OCI-LY1 (cell line): ENCODE measurements at regions not wholly inside any gene's neighbourhood (a gene's known extent, or its start where the extent isn't known, plus 50 kb on each side); places are given as distances from the start of the nearest gene placed in this dataset.

ENCODE experiments used
- H2AFZ ChIP-seq: fragments of 200-600 bp; sonication (generic), shearing (Covaris generic); 2 replicates; pipeline ENCODE4 v1.6.0; 2014; ENCODE audit warnings: antibody characterized with exemption, mild to moderate bottlenecking, low read length
- H3F3A ChIP-seq: fragments of 200-600 bp; sonication (generic), shearing (Covaris generic); 2 replicates; pipeline ENCODE4 v1.6.0; 2014; ENCODE audit warnings: mild to moderate bottlenecking, antibody characterized with exemption, low read length, moderate library complexity; ENCODE audit not compliant: insufficient read depth
- H3K27ac ChIP-seq: fragments of 200-600 bp; sonication (generic); 2 replicates; pipeline ENCODE4 v1.5.1; 2014; ENCODE audit warnings: low read length, mixed run types, mild to moderate bottlenecking, low read depth; ENCODE audit not compliant: poor library complexity, severe bottlenecking
- H3K27me3 ChIP-seq: fragments of 200-600 bp; sonication (generic); 2 replicates; pipeline ENCODE4 v1.6.0; 2014; ENCODE audit warnings: antibody characterized with exemption, mild to moderate bottlenecking, low read length, moderate library complexity; ENCODE audit not compliant: insufficient read depth
- H3K36me3 ChIP-seq: fragments of 200-600 bp; sonication (generic); 2 replicates; pipeline ENCODE4 v1.6.1; 2014; ENCODE audit warnings: mild to moderate bottlenecking, antibody characterized with exemption, low read length, moderate library complexity, mixed read lengths; ENCODE audit not compliant: insufficient read depth
- H3K4me1 ChIP-seq: fragments of 200-600 bp; sonication (generic); 2 replicates; pipeline ENCODE4 v1.5.1; 2014; ENCODE audit warnings: mild to moderate bottlenecking, low read length, moderate library complexity; ENCODE audit not compliant: insufficient read depth, severe bottlenecking
- H3K4me2 ChIP-seq: fragments of 200-600 bp; sonication (generic), shearing (Covaris generic); 2 replicates; pipeline ENCODE4 v1.6.1; 2014; ENCODE audit warnings: low read length
- H3K4me3 ChIP-seq: fragments of 200-600 bp; sonication (generic); 2 replicates; pipeline ENCODE4 v1.5.1; 2014; ENCODE audit warnings: low read length, low read depth, mild to moderate bottlenecking, mixed read lengths; ENCODE audit not compliant: poor library complexity, severe bottlenecking
- H3K79me2 ChIP-seq: fragments of 200-600 bp; shearing (Covaris generic); 2 replicates; pipeline ENCODE4 v1.6.1; 2016; ENCODE audit warnings: mixed run types, low read length, mixed read lengths; ENCODE audit not compliant: insufficient read depth
- H3K9ac ChIP-seq: fragments of 200-600 bp; sonication (generic), shearing (Covaris generic); 2 replicates; pipeline ENCODE4 v1.6.1; 2014; ENCODE audit warnings: mild to moderate bottlenecking, low read length, mixed read lengths
- H3K9me2 ChIP-seq: fragments of 200-600 bp; sonication (generic), shearing (Covaris generic); 2 replicates; pipeline ENCODE4 v1.6.1; 2014; ENCODE audit warnings: low read depth, mild to moderate bottlenecking, low read length, mixed read lengths
- H3K9me3 ChIP-seq: fragments of 200-600 bp; shearing (Covaris generic); 2 replicates; pipeline ENCODE4 v1.6.1; 2014; ENCODE audit warnings: low read length, mixed read lengths
- H4K20me1 ChIP-seq: fragments of 200-600 bp; sonication (generic), shearing (Covaris generic); 2 replicates; pipeline ENCODE4 v1.6.0; 2016; ENCODE audit warnings: mild to moderate bottlenecking, low read length; ENCODE audit not compliant: insufficient read depth
- CTCF ChIP-seq: fragments of 200-600 bp; sonication (generic), shearing (Covaris generic); IDR thresholded peaks from 2 replicates; pipeline ENCODE4 v1.5.1; 2017; ENCODE audit warnings: mild to moderate bottlenecking, antibody characterized with exemption, low read length, moderate library complexity, mixed read lengths
- EZH2 ChIP-seq: fragments of 200-600 bp; sonication (generic), shearing (Covaris generic); IDR thresholded peaks from 2 replicates; pipeline ENCODE4 v1.8.0; 2017; ENCODE audit warnings: borderline replicate concordance, mixed run types, mild to moderate bottlenecking, antibody characterized with exemption, low read length, moderate library complexity, mixed read lengths

GRCh38 chr20:22339091-22339881 is 245.1 kb downstream of the FOXA2 start:
- Histone ChIP-seq H3K4me3 (no peak overlapping the region), H3K4me2 (no peak overlapping the region), H4K20me1 (no peaks in the 10 kb centered on the region), H3K9me3 (no peaks in the 10 kb centered on the region), H3K27me3 (no peaks in the 10 kb centered on the region), H3K4me1 (no peaks in the 10 kb centered on the region), H3K79me2 (no peaks in the 10 kb centered on the region), H3F3A (no peaks in the 10 kb centered on the region), H3K27ac (no peak overlapping the region), H2AFZ (no peak overlapping the region), H3K36me3 (no peaks in the 10 kb centered on the region), H3K9ac (no peak overlapping the region), H3K9me2 (no peaks in the 10 kb centered on the region)
- TF ChIP-seq CTCF (peak; percentile 84), EZH2 (no peak)

GRCh38 chr20:22338140-22338708 is 246.1 kb downstream of the FOXA2 start:
- Histone ChIP-seq H3K4me2 (no peak overlapping the region), H4K20me1 (no peaks in the 10 kb centered on the region), H3K36me3 (no peaks in the 10 kb centered on the region), H3K4me3 (no peak overlapping the region), H3K9me3 (no peaks in the 10 kb centered on the region), H3K4me1 (no peaks in the 10 kb centered on the region), H3F3A (no peaks in the 10 kb centered on the region), H3K9ac (no peak overlapping the region), H3K27me3 (no peaks in the 10 kb centered on the region), H3K27ac (no peak overlapping the region), H3K9me2 (no peaks in the 10 kb centered on the region), H3K79me2 (no peaks in the 10 kb centered on the region), H2AFZ (no peak overlapping the region)
- TF ChIP-seq EZH2: no peak
- no peak for TF ChIP-seq CTCF

GRCh38 chr20:22335210-22335609 is 249.2 kb downstream of the FOXA2 start:
- H3K36me3 ChIP-seq: no peaks in the 10 kb centered on the region
- H3F3A ChIP-seq: no peaks in the 10 kb centered on the region
- H3K27me3 ChIP-seq: no peaks in the 10 kb centered on the region
- H3K4me1 ChIP-seq: no peaks in the 10 kb centered on the region
- no peak overlapping the region for H3K4me2 ChIP-seq
- H2AFZ ChIP-seq: no peak overlapping the region
- H3K9ac ChIP-seq: no peak overlapping the region
- no peaks in the 10 kb centered on the region for H3K79me2 ChIP-seq
- H3K27ac ChIP-seq: no peak overlapping the region
- H3K9me2 ChIP-seq: no peaks in the 10 kb centered on the region
- TF ChIP-seq EZH2: no peak
- no peak for TF ChIP-seq CTCF
- no peak overlapping the region for H3K4me3 ChIP-seq
- no peaks in the 10 kb centered on the region for H3K9me3 ChIP-seq
- no peaks in the 10 kb centered on the region for H4K20me1 ChIP-seq
